Astrocyte (in vitro differentiated cells and primary cell): ENCODE measurements at regions not wholly inside any gene's neighbourhood (a gene's known extent, or its start where the extent isn't known, plus 50 kb on each side); places are given as distances from the start of the nearest gene placed in this dataset.

Experiments used
- DNase-seq: peaks from one replicate; pipeline ENCODE4 v3.0.0-alpha.2; 2010; ENCODE audit warnings: low read depth
- FAIRE-seq: peaks from 2 replicates; lab custom pipeline; 2011; peaks lifted over from hg19 to GRCh38; lab: Jason Lieb, UNC
- H2AFZ ChIP-seq: 2 replicates; pipeline ENCODE4 v1.6.0; 2012; ENCODE audit warnings: low read depth, low read length, inconsistent platforms
- H3K27ac ChIP-seq: 2 replicates; pipeline ENCODE4 v1.5.1; 2011; ENCODE audit warnings: low read depth, low read length, inconsistent platforms
- H3K27me3 ChIP-seq: 2 replicates; pipeline ENCODE4 v1.6.0; 2011; ENCODE audit warnings: low read length, inconsistent platforms; ENCODE audit not compliant: insufficient read depth
- H3K36me3 ChIP-seq: 2 replicates; pipeline ENCODE4 v1.5.1; 2011; ENCODE audit warnings: low read length, inconsistent platforms; ENCODE audit not compliant: insufficient read depth
- H3K4me1 ChIP-seq: 2 replicates; pipeline ENCODE4 v1.5.1; 2011; ENCODE audit warnings: low read length, inconsistent platforms; ENCODE audit not compliant: insufficient read depth
- H3K4me2 ChIP-seq: 2 replicates; pipeline ENCODE4 v1.6.0; 2012; ENCODE audit warnings: low read length, inconsistent platforms
- H3K4me3 ChIP-seq: 2 replicates; pipeline ENCODE4 v1.5.1; 2011; ENCODE audit warnings: low read depth, mild to moderate bottlenecking, low read length, inconsistent platforms; ENCODE audit not compliant: insufficient read depth
- H3K79me2 ChIP-seq: 2 replicates; pipeline ENCODE4 v1.6.0; 2012; ENCODE audit warnings: mild to moderate bottlenecking, low read length, inconsistent platforms; ENCODE audit not compliant: insufficient read depth
- H3K9ac ChIP-seq: 2 replicates; pipeline ENCODE4 v1.6.0; 2012; ENCODE audit warnings: mild to moderate bottlenecking, low read length, inconsistent platforms
- H3K9me3 ChIP-seq: 2 replicates; pipeline ENCODE4 v1.5.1; 2012; ENCODE audit warnings: low read depth, mild to moderate bottlenecking, low read length, inconsistent platforms; ENCODE audit not compliant: insufficient read depth
- H4K20me1 ChIP-seq: 2 replicates; pipeline ENCODE4 v1.6.0; 2012; ENCODE audit warnings: low read length, inconsistent platforms; ENCODE audit not compliant: insufficient read depth
- H3K27ac Mint-ChIP-seq: one replicate; pipeline ENCODE4 v1.8.0; 2021; ENCODE audit warnings: mild to moderate bottlenecking, mixed read lengths; ENCODE audit not compliant: unreplicated experiment
- H3K27me3 Mint-ChIP-seq: one replicate; pipeline ENCODE4 v1.8.0; 2021; ENCODE audit warnings: low read depth, mixed read lengths; ENCODE audit not compliant: unreplicated experiment
- H3K36me3 Mint-ChIP-seq: one replicate; pipeline ENCODE4 v1.8.0; 2021; ENCODE audit warnings: low read depth, mixed read lengths; ENCODE audit not compliant: unreplicated experiment
- H3K4me1 Mint-ChIP-seq: one replicate; pipeline ENCODE4 v1.8.0; 2021; ENCODE audit warnings: low read depth, mixed read lengths; ENCODE audit not compliant: unreplicated experiment
- H3K4me3 Mint-ChIP-seq: one replicate; pipeline ENCODE4 v1.8.0; 2021; ENCODE audit warnings: mild to moderate bottlenecking, moderate library complexity, mixed read lengths; ENCODE audit not compliant: unreplicated experiment
- H3K9me3 Mint-ChIP-seq: one replicate; pipeline ENCODE4 v1.8.0; 2021; ENCODE audit warnings: mild to moderate bottlenecking, mixed read lengths; ENCODE audit not compliant: unreplicated experiment
- CTCF ChIP-seq: IDR thresholded peaks from 2 replicates; pipeline ENCODE4 v1.5.1; 2011; ENCODE audit warnings: low read depth, mild to moderate bottlenecking, inconsistent platforms, low read length, moderate library complexity; ENCODE audit not compliant: insufficient read depth
- EZH2 ChIP-seq: IDR thresholded peaks from 2 replicates; pipeline ENCODE4 v1.6.1; 2012; ENCODE audit warnings: mild to moderate bottlenecking, low read length, inconsistent platforms; ENCODE audit not compliant: insufficient read depth

GRCh38 chr11:15880291-15880690, 476.1 kb downstream of the SOX6 start:
- Histone ChIP-seq H3K4me3 (no peak overlapping the region), H3K4me2 (no peak overlapping the region), H4K20me1 (no peaks in the 10 kb centered on the region), H3K9ac (no peak overlapping the region), H3K9me3 (no peaks in the 10 kb centered on the region), H3K27me3 (peaks cover 5% of the 10 kb centered on the region), H3K36me3 (no peaks in the 10 kb centered on the region), H3K27ac (no peak overlapping the region), H2AFZ (no peak overlapping the region), H3K4me1 (no peaks in the 10 kb centered on the region), H3K79me2 (no peaks in the 10 kb centered on the region)
- H3K27ac Mint-ChIP-seq = no peak overlapping the region
- FAIRE-seq = no peak
- no peaks in the 10 kb centered on the region for H3K9me3 Mint-ChIP-seq
- no peaks in the 10 kb centered on the region for H3K36me3 Mint-ChIP-seq
- no peak for TF ChIP-seq CTCF
- TF ChIP-seq EZH2 = no peak
- no peak overlapping the region for H3K4me3 Mint-ChIP-seq
- H3K27me3 Mint-ChIP-seq = peaks cover 21% of the 10 kb centered on the region
- no peak for DNase-seq
- H3K4me1 Mint-ChIP-seq = no peaks in the 10 kb centered on the region

GRCh38 chr11:15882876-15883454, 473.4 kb downstream of the SOX6 start:
- Mint-ChIP-seq H3K36me3 (no peaks in the 10 kb centered on the region), H3K27me3 (peaks cover 25% of the 10 kb centered on the region), H3K9me3 (no peaks in the 10 kb centered on the region), H3K4me1 (peaks cover 17% of the 10 kb centered on the region), H3K27ac (no peak overlapping the region), H3K4me3 (no peak overlapping the region)
- TF ChIP-seq EZH2 = no peak
- no peak for TF ChIP-seq CTCF
- H3K4me1 ChIP-seq = peaks cover 12% of the 10 kb centered on the region
- H3K79me2 ChIP-seq = no peaks in the 10 kb centered on the region
- no peaks in the 10 kb centered on the region for H3K36me3 ChIP-seq
- H3K9me3 ChIP-seq = no peaks in the 10 kb centered on the region
- H2AFZ ChIP-seq = no peak overlapping the region
- FAIRE-seq = no peak
- no peak overlapping the region for H3K9ac ChIP-seq
- no peak for DNase-seq
- H3K4me2 ChIP-seq = no peak overlapping the region
- no peak overlapping the region for H3K27ac ChIP-seq
- no peak overlapping the region for H3K4me3 ChIP-seq
- no peaks in the 10 kb centered on the region for H4K20me1 ChIP-seq
- peaks cover 5% of the 10 kb centered on the region for H3K27me3 ChIP-seq

GRCh38 chr11:15883455-15883920, 472.9 kb downstream of the SOX6 start:
- peak overlapping the region; percentile 17 for H3K4me2 ChIP-seq
- no peaks in the 10 kb centered on the region for H4K20me1 ChIP-seq
- H3K4me1 Mint-ChIP-seq = peaks cover 17% of the 10 kb centered on the region
- no peaks in the 10 kb centered on the region for H3K79me2 ChIP-seq
- H3K9me3 ChIP-seq = no peaks in the 10 kb centered on the region
- H2AFZ ChIP-seq = no peak overlapping the region
- H3K4me3 ChIP-seq = no peak overlapping the region
- no peaks in the 10 kb centered on the region for H3K36me3 Mint-ChIP-seq
- H3K27me3 Mint-ChIP-seq = peaks cover 26% of the 10 kb centered on the region
- TF ChIP-seq CTCF (no peak), EZH2 (no peak)
- peaks cover 5% of the 10 kb centered on the region for H3K27me3 ChIP-seq
- H3K27ac Mint-ChIP-seq = no peak overlapping the region
- no peak for DNase-seq
- no peaks in the 10 kb centered on the region for H3K9me3 Mint-ChIP-seq
- H3K4me3 Mint-ChIP-seq = no peak overlapping the region
- H3K9ac ChIP-seq = no peak overlapping the region
- H3K27ac ChIP-seq = no peak overlapping the region
- no peaks in the 10 kb centered on the region for H3K36me3 ChIP-seq
- no peak for FAIRE-seq
- H3K4me1 ChIP-seq = peaks cover 12% of the 10 kb centered on the region
